ENCODE measurements at regions not wholly inside any gene's neighbourhood (a gene's known extent, or its start where the extent isn't known, plus 50 kb on each side); places are given as distances from the start of the nearest gene placed in this dataset.
"Not testable (repeated sequence)": the region's sequence is repeated elsewhere in the genome, so short reads cannot be mapped to it uniquely, and the experiment has no call there.

- no peaks in the 10 kb centered on the region for H3K9me3 Mint-ChIP-seq
- no peaks in the 10 kb centered on the region for H3K4me1 Mint-ChIP-seq (ENCODE audit: low read depth)
- no peak overlapping the region for H3K4me3 Mint-ChIP-seq
- H3K27me3 Mint-ChIP-seq (ENCODE audit: low read depth): no peaks in the 10 kb centered on the region
- no peaks in the 10 kb centered on the region for H3K36me3 Mint-ChIP-seq (ENCODE audit: low read depth)
- no peak overlapping the region for H3K27ac Mint-ChIP-seq
Observed at GRCh38 chr10:81248886-81249285, 626.1 kb upstream of the NRG3 start.

GRCh38 chr10:81251457-81252115, 623.4 kb upstream of the NRG3 start:
- Mint-ChIP-seq H3K4me1 (ENCODE audit: low read depth) (no peaks in the 10 kb centered on the region), H3K36me3 (ENCODE audit: low read depth) (no peaks in the 10 kb centered on the region), H3K4me3 (no peak overlapping the region), H3K9me3 (no peaks in the 10 kb centered on the region), H3K27ac (no peak overlapping the region), H3K27me3 (ENCODE audit: low read depth) (no peaks in the 10 kb centered on the region)

- H3K36me3 Mint-ChIP-seq (ENCODE audit: low read depth); H3K27ac Mint-ChIP-seq; H3K4me1 Mint-ChIP-seq (ENCODE audit: low read depth); H3K27me3 Mint-ChIP-seq (ENCODE audit: low read depth); H3K4me3 Mint-ChIP-seq; H3K9me3 Mint-ChIP-seq: not testable (repeated sequence)
Observed at GRCh38 chr10:81264991-81265390, 610.0 kb upstream of the NRG3 start.

- H3K4me3 Mint-ChIP-seq: no peak overlapping the region
- H3K27ac Mint-ChIP-seq: no peak overlapping the region
- no peaks in the 10 kb centered on the region for H3K4me1 Mint-ChIP-seq (ENCODE audit: low read depth)
- no peaks in the 10 kb centered on the region for H3K36me3 Mint-ChIP-seq (ENCODE audit: low read depth)
- H3K9me3 Mint-ChIP-seq: peaks cover 5% of the 10 kb centered on the region
- no peaks in the 10 kb centered on the region for H3K27me3 Mint-ChIP-seq (ENCODE audit: low read depth)
Observed at GRCh38 chr10:81270051-81270450, 604.9 kb upstream of the NRG3 start.

- H3K27me3 Mint-ChIP-seq (ENCODE audit: low read depth): no peaks in the 10 kb centered on the region
- no peaks in the 10 kb centered on the region for H3K4me1 Mint-ChIP-seq (ENCODE audit: low read depth)
- no peaks in the 10 kb centered on the region for H3K36me3 Mint-ChIP-seq (ENCODE audit: low read depth)
- no peak overlapping the region for H3K27ac Mint-ChIP-seq
- peaks cover 5% of the 10 kb centered on the region for H3K9me3 Mint-ChIP-seq
- no peak overlapping the region for H3K4me3 Mint-ChIP-seq
Observed at GRCh38 chr10:81280497-81281479, 594.2 kb upstream of the NRG3 start.

- H3K36me3 Mint-ChIP-seq (ENCODE audit: low read depth): no peaks in the 10 kb centered on the region
- no peaks in the 10 kb centered on the region for H3K27me3 Mint-ChIP-seq (ENCODE audit: low read depth)
- no peaks in the 10 kb centered on the region for H3K4me1 Mint-ChIP-seq (ENCODE audit: low read depth)
- H3K4me3 Mint-ChIP-seq: no peak overlapping the region
- H3K9me3 Mint-ChIP-seq: peaks cover 8% of the 10 kb centered on the region
- no peak overlapping the region for H3K27ac Mint-ChIP-seq
Observed at GRCh38 chr10:81288544-81288943, 586.5 kb upstream of the NRG3 start.

DNA sequence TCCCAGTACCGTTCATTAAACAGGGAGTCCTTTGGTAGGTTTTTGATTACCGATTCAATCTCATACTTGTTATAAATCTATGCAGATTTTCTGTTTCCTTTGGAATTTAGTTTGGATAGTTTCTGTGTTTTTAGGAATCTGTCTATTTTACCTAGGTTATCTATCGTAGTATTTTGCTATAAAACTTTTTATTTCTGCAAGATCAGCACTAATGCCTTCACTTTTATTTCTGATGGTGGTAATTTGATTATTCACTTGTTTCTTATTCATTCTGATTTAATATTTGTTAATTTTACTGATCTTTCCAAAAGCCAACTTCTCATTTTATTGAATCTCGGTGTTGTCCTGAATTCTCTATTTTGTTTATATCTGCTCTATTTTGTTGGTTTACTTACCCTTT, 577.7 kb upstream of the NRG3 start:
- Mint-ChIP-seq H3K36me3 (ENCODE audit: low read depth) (no peaks in the 10 kb centered on the region), H3K27ac (no peak overlapping the region), H3K4me1 (ENCODE audit: low read depth) (no peaks in the 10 kb centered on the region), H3K4me3 (no peak overlapping the region), H3K27me3 (ENCODE audit: low read depth) (no peaks in the 10 kb centered on the region), H3K9me3 (peaks cover 5% of the 10 kb centered on the region)

GRCh38 chr10:81303656-81304055, 571.3 kb upstream of the NRG3 start:
- Mint-ChIP-seq H3K4me1 (ENCODE audit: low read depth) (no peaks in the 10 kb centered on the region), H3K9me3 (peaks cover 9% of the 10 kb centered on the region), H3K36me3 (ENCODE audit: low read depth) (no peaks in the 10 kb centered on the region), H3K4me3 (no peak overlapping the region), H3K27ac (no peak overlapping the region), H3K27me3 (ENCODE audit: low read depth) (no peaks in the 10 kb centered on the region)

DNA sequence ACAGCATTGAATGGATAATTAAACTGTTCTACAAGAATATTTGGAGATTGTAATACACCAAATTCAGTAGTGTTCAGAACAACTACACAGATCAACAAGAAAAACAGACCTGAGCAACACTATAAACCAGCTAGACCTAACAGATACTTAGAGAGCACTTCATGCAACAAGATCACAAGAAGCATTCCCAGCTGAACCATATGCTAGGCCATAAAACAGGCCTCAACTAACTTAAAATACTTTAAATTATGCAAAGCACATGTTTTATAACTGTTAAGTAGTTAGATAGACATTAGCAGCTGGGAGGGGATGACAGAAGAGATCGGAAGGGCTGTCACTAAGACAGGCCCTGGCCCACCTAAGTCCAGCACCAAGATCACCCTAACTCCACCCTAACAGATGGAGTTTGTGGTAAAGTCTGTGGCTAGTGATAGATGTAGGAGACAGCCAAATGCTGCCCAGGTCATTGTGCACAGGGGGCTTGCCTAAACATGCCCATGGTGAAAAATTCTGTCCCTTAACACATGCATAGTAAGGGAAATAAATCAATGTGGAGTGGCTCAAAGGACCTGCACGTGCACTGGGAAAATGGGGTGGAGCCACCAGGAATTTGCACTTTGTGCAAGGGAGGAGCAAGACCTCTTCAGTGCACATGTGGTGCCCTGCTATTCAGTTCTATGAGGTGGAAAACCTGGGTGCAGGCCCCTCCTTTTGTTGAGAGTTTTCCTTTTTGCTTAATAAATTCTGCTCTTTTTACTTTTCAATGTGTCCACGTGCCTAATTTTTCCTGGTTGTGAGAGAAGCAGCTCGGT, 567.8 kb upstream of the NRG3 start:
- no peaks in the 10 kb centered on the region for H3K27me3 Mint-ChIP-seq (ENCODE audit: low read depth)
- H3K9me3 Mint-ChIP-seq: peaks cover 4% of the 10 kb centered on the region
- no peaks in the 10 kb centered on the region for H3K4me1 Mint-ChIP-seq (ENCODE audit: low read depth)
- no peak overlapping the region for H3K4me3 Mint-ChIP-seq
- no peaks in the 10 kb centered on the region for H3K36me3 Mint-ChIP-seq (ENCODE audit: low read depth)
- no peak overlapping the region for H3K27ac Mint-ChIP-seq

- Mint-ChIP-seq H3K4me3 (no peak overlapping the region), H3K27me3 (ENCODE audit: low read depth) (no peaks in the 10 kb centered on the region), H3K4me1 (ENCODE audit: low read depth) (no peaks in the 10 kb centered on the region), H3K9me3 (peaks cover 4% of the 10 kb centered on the region), H3K36me3 (ENCODE audit: low read depth) (no peaks in the 10 kb centered on the region), H3K27ac (no peak overlapping the region)
Observed at GRCh38 chr10:81309041-81309552, 565.9 kb upstream of the NRG3 start.

DNA sequence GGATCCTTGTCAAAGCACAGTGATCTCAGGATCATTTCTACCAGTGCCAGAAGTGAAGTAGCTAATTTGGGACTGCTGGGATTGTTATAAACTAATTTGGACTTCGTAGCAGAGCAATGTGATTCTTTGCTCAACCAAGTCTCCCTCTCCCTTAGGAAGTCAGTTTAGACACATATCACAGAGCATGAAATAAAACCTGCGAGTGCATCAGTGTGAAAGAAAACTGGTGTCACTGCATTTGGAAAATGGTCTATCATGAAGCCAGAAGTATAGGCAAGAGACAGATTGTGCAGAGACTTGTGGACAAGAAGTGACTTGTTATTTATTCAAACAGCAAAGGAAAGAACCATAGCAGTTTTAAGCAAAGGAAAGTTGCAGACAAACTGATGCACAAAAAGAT, 560.5 kb upstream of the NRG3 start:
- H3K9me3 Mint-ChIP-seq: no peaks in the 10 kb centered on the region
- H3K36me3 Mint-ChIP-seq (ENCODE audit: low read depth): no peaks in the 10 kb centered on the region

DNA sequence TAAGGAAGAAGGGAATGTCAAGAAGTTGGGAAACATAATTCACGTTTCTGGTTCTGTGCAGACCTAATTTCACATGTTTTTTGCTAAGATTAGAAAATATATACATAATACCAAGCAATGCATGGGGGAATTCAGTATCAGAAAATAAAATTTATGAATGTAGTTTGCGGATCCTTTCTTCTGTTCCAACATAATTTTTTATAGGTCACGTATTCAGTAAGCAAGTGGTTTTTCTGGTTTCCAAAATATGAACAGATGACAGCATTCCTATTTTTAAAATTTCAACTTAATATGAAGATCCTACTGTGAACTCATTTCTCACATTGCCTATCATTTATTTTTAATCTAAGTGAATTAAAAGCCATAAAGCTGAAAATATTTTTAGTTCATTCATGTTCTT, 560.0 kb upstream of the NRG3 start:
- H3K27me3 Mint-ChIP-seq (ENCODE audit: low read depth): no peaks in the 10 kb centered on the region
- H3K9me3 Mint-ChIP-seq: no peaks in the 10 kb centered on the region
- H3K27ac Mint-ChIP-seq: no peak overlapping the region
- H3K4me1 Mint-ChIP-seq (ENCODE audit: low read depth): no peaks in the 10 kb centered on the region
- no peak overlapping the region for H3K4me3 Mint-ChIP-seq
- no peaks in the 10 kb centered on the region for H3K36me3 Mint-ChIP-seq (ENCODE audit: low read depth)

More for the DNA sequence above, 560.5 kb upstream of the NRG3 start:
- Mint-ChIP-seq H3K27ac (no peak overlapping the region), H3K27me3 (ENCODE audit: low read depth) (no peaks in the 10 kb centered on the region), H3K4me1 (ENCODE audit: low read depth) (no peaks in the 10 kb centered on the region), H3K4me3 (no peak overlapping the region)

DNA sequence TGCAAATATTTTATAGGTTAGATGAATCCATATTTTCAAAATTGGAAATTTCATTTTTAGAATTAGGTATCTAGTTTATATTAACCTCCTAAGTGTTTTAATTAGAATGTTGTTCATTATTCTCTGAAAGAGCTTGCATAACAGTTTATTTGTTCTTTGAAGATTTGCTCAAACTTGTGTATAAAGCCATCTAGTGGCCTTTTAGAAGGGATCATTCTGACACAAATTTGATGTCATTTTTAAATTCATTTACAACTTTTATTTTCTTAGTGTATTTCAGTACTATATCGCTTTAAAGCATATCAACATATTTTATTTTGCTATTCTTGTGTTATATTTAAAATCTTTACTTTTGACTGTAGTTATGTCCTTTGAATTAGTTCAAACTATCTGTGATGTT, 527.0 kb upstream of the NRG3 start:
- no peak overlapping the region for H3K27ac Mint-ChIP-seq
- H3K4me3 Mint-ChIP-seq: no peak overlapping the region
- H3K4me1 Mint-ChIP-seq (ENCODE audit: low read depth): no peaks in the 10 kb centered on the region
- H3K36me3 Mint-ChIP-seq (ENCODE audit: low read depth): no peaks in the 10 kb centered on the region
- no peaks in the 10 kb centered on the region for H3K27me3 Mint-ChIP-seq (ENCODE audit: low read depth)
- H3K9me3 Mint-ChIP-seq: peaks cover 2% of the 10 kb centered on the region

GRCh38 chr10:81367132-81367531, 507.9 kb upstream of the NRG3 start:
- Mint-ChIP-seq H3K36me3 (ENCODE audit: low read depth) (no peaks in the 10 kb centered on the region), H3K27ac (no peak overlapping the region), H3K4me1 (ENCODE audit: low read depth) (no peaks in the 10 kb centered on the region), H3K27me3 (ENCODE audit: low read depth) (no peaks in the 10 kb centered on the region), H3K4me3 (no peak overlapping the region), H3K9me3 (no peaks in the 10 kb centered on the region)

Measured in T-helper 1 cell treated with Interleukin-12 subunit alpha and Interleukin-12 subunit beta and Interleukin-4 antibody, amounts not matched to agents 30 μg/mL and 1 μg/mL, for 36 hours (primary cell).